ENCODE measurements at regions not wholly inside any gene's neighbourhood (a gene's known extent, or its start where the extent isn't known, plus 50 kb on each side); places are given as distances from the start of the nearest gene placed in this dataset.

GRCh38 chr2:153152036-153152435 lies 326.5 kb downstream of the RPRM start:
- no peak for TF ChIP-seq ZFX (IDR thresholded peaks at IDR 0.05; ENCODE audit: borderline replicate concordance)
- no peak for TF ChIP-seq CTCF (IDR thresholded peaks at IDR 0.05)

GRCh38 chr2:153145470-153145978 lies 333.0 kb downstream of the RPRM start:
- no peak overlapping the region for H3K27ac ChIP-seq
- TF ChIP-seq ZFX (IDR thresholded peaks at IDR 0.05; ENCODE audit: borderline replicate concordance) (no peak), CTCF (IDR thresholded peaks at IDR 0.05) (no peak)

More at GRCh38 chr2:153152036-153152435, 326.5 kb downstream of the RPRM start:
- no peak overlapping the region for H3K27ac ChIP-seq

- no peak for TF ChIP-seq ZFX (IDR thresholded peaks at IDR 0.05; ENCODE audit: borderline replicate concordance)
- TF ChIP-seq CTCF (IDR thresholded peaks at IDR 0.05): no peak
- H3K27ac ChIP-seq: no peak overlapping the region
Observed at GRCh38 chr2:153143540-153143939, 335.0 kb downstream of the RPRM start.

GRCh38 chr2:153140498-153140897 lies 338.1 kb downstream of the RPRM start:
- H3K27ac ChIP-seq: no peak overlapping the region
- TF ChIP-seq CTCF (IDR thresholded peaks at IDR 0.05) (no peak), ZFX (IDR thresholded peaks at IDR 0.05; ENCODE audit: borderline replicate concordance) (no peak)

GRCh38 chr2:153138651-153139375 lies 339.7 kb downstream of the RPRM start:
- TF ChIP-seq ZFX (IDR thresholded peaks at IDR 0.05; ENCODE audit: borderline replicate concordance): no peak
- no peak for TF ChIP-seq CTCF (IDR thresholded peaks at IDR 0.05)

GRCh38 chr2:153136216-153136615 lies 342.3 kb downstream of the RPRM start:
- H3K27ac ChIP-seq: no peak overlapping the region
- no peak for TF ChIP-seq ZFX (IDR thresholded peaks at IDR 0.05; ENCODE audit: borderline replicate concordance)
- TF ChIP-seq CTCF (IDR thresholded peaks at IDR 0.05): no peak

More at GRCh38 chr2:153138651-153139375, 339.7 kb downstream of the RPRM start:
- H3K27ac ChIP-seq: no peak overlapping the region

- no peak overlapping the region for H3K27ac ChIP-seq
- TF ChIP-seq CTCF (IDR thresholded peaks at IDR 0.05) (no peak), ZFX (IDR thresholded peaks at IDR 0.05; ENCODE audit: borderline replicate concordance) (no peak)
Observed at GRCh38 chr2:153134725-153135124, 343.8 kb downstream of the RPRM start.

All from 22Rv1 (cell line).